ENCODE measurements at regions not wholly inside any gene's neighbourhood (a gene's known extent, or its start where the extent isn't known, plus 50 kb on each side); places are given as distances from the start of the nearest gene placed in this dataset.

DNA sequence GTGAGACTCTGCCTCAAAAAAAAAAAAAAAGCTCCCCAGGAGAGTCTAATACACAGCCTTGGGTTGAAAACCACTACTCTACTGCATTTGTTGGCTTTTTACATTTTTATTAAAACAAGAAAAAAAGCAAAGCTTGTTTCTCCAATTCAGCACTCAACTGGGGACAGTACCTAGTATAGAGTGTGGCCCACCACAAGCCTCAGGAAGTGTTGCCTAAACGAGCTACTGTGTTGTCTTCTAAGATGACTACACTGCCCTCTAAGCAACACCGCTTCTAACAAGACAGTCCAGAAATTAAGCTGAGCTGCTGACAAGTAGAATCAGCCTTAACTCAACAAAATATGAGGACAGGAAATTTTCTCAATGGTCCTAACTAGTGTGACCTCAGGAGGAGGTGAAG, 522.2 kb downstream of the FGF9 start:
- Histone ChIP-seq H3K27ac (no peak overlapping the region), H3K9me3 (no peaks in the 10 kb centered on the region), H3K4me3 (no peak overlapping the region), H3K27me3 (no peaks in the 10 kb centered on the region), H3K36me3 (no peaks in the 10 kb centered on the region), H3K4me1 (no peaks in the 10 kb centered on the region)
- DNase-seq: no peak
- no peak for TF ChIP-seq POLR2A (IDR thresholded peaks at IDR 0.05)
- TF ChIP-seq, protein P1, sequence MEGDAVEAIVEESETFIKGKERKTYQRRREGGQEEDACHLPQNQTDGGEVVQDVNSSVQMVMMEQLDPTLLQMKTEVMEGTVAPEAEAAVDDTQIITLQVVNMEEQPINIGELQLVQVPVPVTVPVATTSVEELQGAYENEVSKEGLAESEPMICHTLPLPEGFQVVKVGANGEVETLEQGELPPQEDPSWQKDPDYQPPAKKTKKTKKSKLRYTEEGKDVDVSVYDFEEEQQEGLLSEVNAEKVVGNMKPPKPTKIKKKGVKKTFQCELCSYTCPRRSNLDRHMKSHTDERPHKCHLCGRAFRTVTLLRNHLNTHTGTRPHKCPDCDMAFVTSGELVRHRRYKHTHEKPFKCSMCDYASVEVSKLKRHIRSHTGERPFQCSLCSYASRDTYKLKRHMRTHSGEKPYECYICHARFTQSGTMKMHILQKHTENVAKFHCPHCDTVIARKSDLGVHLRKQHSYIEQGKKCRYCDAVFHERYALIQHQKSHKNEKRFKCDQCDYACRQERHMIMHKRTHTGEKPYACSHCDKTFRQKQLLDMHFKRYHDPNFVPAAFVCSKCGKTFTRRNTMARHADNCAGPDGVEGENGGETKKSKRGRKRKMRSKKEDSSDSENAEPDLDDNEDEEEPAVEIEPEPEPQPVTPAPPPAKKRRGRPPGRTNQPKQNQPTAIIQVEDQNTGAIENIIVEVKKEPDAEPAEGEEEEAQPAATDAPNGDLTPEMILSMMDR (IDR thresholded peaks at IDR 0.05): no peak

DNA sequence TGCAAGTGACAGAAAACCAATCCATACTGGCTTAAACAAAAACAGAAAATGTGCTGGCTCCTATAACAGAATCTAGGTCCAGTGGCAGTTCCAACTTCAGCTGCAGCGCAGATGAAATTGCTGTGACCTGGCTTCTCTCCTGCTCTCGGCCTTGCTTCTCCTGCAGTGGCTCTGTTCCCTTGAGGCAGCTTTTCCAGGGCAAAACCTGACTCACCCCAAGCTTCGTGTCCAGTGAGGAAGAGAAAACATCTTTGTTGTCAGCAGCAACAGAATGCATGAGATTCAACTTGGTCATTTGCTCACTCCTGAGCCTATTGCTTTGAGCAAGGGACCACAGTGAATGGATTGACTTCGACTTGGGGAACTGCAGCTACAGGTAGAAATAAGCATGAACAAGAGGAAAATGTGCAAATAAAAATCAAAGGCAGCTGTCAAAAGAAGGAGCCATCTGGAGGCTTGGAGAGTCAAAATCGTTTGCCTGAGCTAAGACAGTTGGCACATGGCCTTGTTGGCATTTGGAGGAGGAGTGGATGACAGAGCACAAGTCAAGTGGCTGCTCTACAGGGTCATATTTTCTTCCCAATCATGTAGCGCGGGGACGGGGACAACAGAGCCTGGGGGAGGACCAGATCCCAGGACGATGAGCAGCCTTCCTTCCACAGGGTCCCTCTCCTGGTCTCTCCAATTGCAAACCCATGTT, 523.4 kb downstream of the FGF9 start:
- no peaks in the 10 kb centered on the region for H3K27me3 ChIP-seq
- H3K4me3 ChIP-seq: no peak overlapping the region

DNA sequence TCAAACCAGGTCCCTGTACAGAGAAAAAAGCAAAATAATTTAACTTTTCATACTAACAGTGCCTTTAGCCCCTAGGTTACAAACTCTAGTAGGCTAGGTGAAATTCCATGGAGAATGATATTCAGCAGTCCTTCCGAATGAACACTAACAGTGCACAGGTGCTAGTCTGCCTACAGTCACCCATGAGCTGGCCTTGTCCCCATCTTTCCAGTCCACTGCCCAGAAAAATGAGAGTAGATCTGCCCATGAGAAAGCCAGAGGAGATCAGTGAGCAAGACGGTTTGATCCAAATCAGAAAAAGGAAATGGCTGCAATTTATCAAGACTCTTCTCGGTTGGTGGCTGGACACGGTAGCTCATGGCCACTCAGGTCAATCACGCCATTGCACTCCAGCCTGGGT, 524.9 kb downstream of the FGF9 start:
- TF ChIP-seq, protein P1 (IDR thresholded peaks at IDR 0.05): no peak
- no peak for TF ChIP-seq POLR2A (IDR thresholded peaks at IDR 0.05)
- no peaks in the 10 kb centered on the region for H3K36me3 ChIP-seq
- DNase-seq: no peak
- H3K4me1 ChIP-seq: no peaks in the 10 kb centered on the region
- H3K27me3 ChIP-seq: no peaks in the 10 kb centered on the region
- no peaks in the 10 kb centered on the region for H3K9me3 ChIP-seq
- H3K4me3 ChIP-seq: no peak overlapping the region
- H3K27ac ChIP-seq: no peak overlapping the region

More for the DNA sequence above, 523.4 kb downstream of the FGF9 start:
- Histone ChIP-seq H3K4me1 (no peaks in the 10 kb centered on the region), H3K27ac (no peak overlapping the region), H3K9me3 (no peaks in the 10 kb centered on the region), H3K36me3 (no peaks in the 10 kb centered on the region)
- TF ChIP-seq POLR2A (IDR thresholded peaks at IDR 0.05): no peak
- TF ChIP-seq, protein P1 (IDR thresholded peaks at IDR 0.05): no peak
- DNase-seq: no peak

DNA sequence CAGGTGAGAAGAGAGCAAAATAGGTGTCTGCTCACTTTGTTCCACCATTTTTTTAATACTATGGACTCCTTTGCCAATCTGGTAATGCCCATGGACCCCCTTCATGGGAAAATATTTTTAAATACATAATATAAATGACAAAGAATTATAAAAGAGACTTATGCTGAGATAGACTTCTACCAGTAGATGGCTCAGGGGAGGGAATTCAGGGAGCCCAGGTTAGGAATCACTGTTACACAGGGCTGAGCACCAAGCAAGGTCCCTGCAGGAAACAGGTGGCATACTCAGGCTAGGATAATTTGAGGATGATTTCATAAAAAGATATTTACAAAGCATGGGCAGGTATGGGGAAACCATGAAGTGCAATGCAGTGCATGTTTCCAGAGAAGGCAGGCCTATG, 525.9 kb downstream of the FGF9 start:
- no peak for DNase-seq
- TF ChIP-seq, protein P1 (IDR thresholded peaks at IDR 0.05): no peak
- no peak for TF ChIP-seq POLR2A (IDR thresholded peaks at IDR 0.05)
- H3K27me3 ChIP-seq: no peaks in the 10 kb centered on the region
- H3K36me3 ChIP-seq: no peaks in the 10 kb centered on the region
- H3K9me3 ChIP-seq: no peaks in the 10 kb centered on the region
- no peaks in the 10 kb centered on the region for H3K4me1 ChIP-seq
- H3K4me3 ChIP-seq: no peak overlapping the region
- H3K27ac ChIP-seq: no peak overlapping the region

DNA sequence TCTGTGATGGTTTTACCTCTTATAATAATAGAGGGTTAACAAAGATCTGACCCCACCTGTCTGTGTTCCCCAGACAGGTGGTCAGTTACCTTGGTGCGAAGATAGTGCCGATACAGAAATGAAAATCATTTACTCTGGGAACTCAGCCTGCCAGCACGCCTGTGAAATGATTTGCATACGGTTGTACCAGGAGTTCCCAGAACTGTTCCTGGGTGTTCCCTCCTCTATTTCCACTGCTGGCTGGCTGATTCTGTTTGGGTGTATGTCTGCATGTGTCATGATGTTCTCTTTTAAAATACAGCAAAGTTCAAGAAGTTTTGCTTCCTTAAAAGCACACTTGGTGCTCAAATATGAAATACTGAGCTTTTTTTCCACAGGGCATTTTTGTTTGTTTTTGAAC, 527.1 kb downstream of the FGF9 start:
- no peak overlapping the region for H3K27ac ChIP-seq
- DNase-seq: no peak

More for the DNA sequence above, 527.1 kb downstream of the FGF9 start:
- Histone ChIP-seq H3K4me3 (no peak overlapping the region), H3K9me3 (no peaks in the 10 kb centered on the region), H3K27me3 (no peaks in the 10 kb centered on the region), H3K4me1 (no peaks in the 10 kb centered on the region), H3K36me3 (no peaks in the 10 kb centered on the region)
- no peak for TF ChIP-seq POLR2A (IDR thresholded peaks at IDR 0.05)
- TF ChIP-seq, protein P1 (IDR thresholded peaks at IDR 0.05): no peak
